ENCODE measurements at regions not wholly inside any gene's neighbourhood (a gene's known extent, or its start where the extent isn't known, plus 50 kb on each side); places are given as distances from the start of the nearest gene placed in this dataset.

DNA sequence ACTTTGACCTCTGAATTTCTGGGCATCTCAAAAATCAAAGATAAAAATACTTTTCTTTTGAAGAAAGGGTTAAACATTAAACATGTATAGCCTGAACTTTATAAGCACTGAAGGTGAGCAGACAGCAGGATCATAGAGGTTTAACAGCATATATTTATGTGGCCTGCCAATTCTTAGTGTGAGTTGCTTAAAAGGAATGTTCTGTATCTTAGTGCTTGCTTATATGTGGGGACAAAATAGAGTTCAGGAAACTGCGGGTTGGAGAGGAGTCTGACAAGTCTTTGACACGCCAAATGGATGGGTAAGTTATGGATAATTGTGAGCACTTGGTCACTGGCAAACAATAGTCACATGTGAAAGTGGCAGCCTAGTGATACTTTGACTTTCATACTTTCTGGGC lies 1419.4 kb upstream of the SPRY2 start:
- Histone ChIP-seq H3K4me3 (no peak overlapping the region), H3K4me1 (no peaks in the 10 kb centered on the region), H3K9me3 (no peaks in the 10 kb centered on the region), H3K27ac (no peak overlapping the region), H3K27me3 (no peaks in the 10 kb centered on the region), H3K36me3 (no peaks in the 10 kb centered on the region)
- DNase-seq (no peak), ATAC-seq (no peak)
- intact Hi-C loops (cut with DNase I), result no loop called here
- TF ChIP-seq, protein P1, sequence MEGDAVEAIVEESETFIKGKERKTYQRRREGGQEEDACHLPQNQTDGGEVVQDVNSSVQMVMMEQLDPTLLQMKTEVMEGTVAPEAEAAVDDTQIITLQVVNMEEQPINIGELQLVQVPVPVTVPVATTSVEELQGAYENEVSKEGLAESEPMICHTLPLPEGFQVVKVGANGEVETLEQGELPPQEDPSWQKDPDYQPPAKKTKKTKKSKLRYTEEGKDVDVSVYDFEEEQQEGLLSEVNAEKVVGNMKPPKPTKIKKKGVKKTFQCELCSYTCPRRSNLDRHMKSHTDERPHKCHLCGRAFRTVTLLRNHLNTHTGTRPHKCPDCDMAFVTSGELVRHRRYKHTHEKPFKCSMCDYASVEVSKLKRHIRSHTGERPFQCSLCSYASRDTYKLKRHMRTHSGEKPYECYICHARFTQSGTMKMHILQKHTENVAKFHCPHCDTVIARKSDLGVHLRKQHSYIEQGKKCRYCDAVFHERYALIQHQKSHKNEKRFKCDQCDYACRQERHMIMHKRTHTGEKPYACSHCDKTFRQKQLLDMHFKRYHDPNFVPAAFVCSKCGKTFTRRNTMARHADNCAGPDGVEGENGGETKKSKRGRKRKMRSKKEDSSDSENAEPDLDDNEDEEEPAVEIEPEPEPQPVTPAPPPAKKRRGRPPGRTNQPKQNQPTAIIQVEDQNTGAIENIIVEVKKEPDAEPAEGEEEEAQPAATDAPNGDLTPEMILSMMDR (IDR thresholded peaks at IDR 0.05), result no peak

DNA sequence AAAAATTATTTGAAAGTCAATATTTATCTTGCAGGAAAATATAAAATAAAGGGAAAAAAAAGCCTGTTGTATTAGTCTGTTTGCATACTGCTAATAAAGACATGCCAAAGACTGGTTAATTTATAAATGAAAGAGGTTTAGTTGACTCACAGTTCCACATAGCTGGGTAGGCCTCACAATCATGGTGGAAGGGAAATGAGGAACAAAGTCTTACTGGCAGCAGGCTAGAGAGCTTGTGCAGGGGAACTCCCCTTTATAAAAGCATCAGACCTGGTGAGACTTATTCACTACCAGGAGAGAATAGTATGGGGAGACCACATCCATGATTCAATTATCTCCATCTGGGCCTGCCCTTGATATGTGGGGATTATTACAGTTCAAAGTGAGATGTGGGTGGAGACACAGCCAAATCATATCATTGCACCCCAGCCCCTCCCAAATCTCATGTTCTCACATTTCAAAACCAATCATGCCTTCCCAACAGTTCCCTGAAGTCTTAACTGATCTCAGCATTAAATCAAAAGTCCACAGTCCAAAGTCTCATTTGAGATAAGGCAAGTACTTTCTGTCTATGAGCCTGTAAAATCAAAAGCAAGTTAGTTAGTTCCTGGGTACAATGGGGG lies 1416.5 kb upstream of the SPRY2 start:
- no peaks in the 10 kb centered on the region for H3K27me3 ChIP-seq
- no peak overlapping the region for H3K4me3 ChIP-seq
- no peak overlapping the region for H3K27ac ChIP-seq
- H3K9me3 ChIP-seq, result no peaks in the 10 kb centered on the region
- intact Hi-C loops (cut with DNase I), result no loop called here
- TF ChIP-seq, protein P1 (IDR thresholded peaks at IDR 0.05), result no peak
- no peaks in the 10 kb centered on the region for H3K4me1 ChIP-seq
- H3K36me3 ChIP-seq, result no peaks in the 10 kb centered on the region
- ATAC-seq (no peak), DNase-seq (no peak)

DNA sequence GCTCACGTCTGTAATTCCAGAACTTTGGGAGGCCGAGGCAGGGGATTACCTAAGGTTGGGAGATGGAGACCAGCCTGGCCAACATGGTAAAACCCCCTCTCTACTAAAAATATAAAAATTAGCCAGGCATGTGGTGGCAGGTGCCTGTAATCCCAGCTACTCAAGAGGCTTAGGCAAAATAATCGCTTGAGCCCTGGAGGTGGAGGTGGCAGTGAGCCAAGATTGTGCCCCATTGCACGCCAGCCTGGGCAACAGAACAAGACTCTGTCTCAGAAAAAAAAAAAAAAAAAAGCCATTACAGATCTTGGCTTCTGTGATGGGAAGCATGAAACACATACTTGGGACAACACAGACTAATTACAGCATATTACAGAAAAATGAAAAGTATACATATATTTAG lies 1404.5 kb upstream of the SPRY2 start:
- TF ChIP-seq, protein P1 (IDR thresholded peaks at IDR 0.05), result no peak
- DNase-seq (no peak), ATAC-seq (no peak)
- Histone ChIP-seq H3K27ac (no peak overlapping the region), H3K36me3 (no peaks in the 10 kb centered on the region), H3K4me1 (no peaks in the 10 kb centered on the region), H3K27me3 (no peaks in the 10 kb centered on the region), H3K9me3 (no peaks in the 10 kb centered on the region), H3K4me3 (no peak overlapping the region)
- intact Hi-C loops (cut with DNase I), result no loop called here

DNA sequence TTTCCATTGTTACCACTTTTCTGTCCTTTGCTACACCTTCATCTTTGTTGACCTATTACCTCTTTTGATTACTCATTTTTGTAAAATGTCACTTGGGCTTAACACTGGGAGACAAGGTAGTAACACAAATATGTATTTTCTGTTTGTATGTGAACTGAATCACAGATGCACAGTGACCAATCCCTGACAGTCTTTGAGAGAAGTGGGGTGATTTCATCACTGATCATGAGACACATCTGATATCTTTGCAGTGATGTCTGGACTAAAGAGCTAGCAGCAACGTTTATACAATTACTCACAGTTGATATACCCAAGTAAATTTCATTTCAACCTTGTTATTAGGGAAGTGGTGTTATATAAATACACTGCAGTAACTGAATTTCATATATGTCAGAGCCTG lies 1397.4 kb upstream of the SPRY2 start:
- ATAC-seq (no peak), DNase-seq (no peak)
- Histone ChIP-seq H3K4me3 (no peak overlapping the region), H3K4me1 (no peaks in the 10 kb centered on the region), H3K27ac (no peak overlapping the region), H3K36me3 (no peaks in the 10 kb centered on the region), H3K9me3 (no peaks in the 10 kb centered on the region), H3K27me3 (no peaks in the 10 kb centered on the region)
- intact Hi-C loops (cut with DNase I), result no loop called here
- TF ChIP-seq, protein P1 (IDR thresholded peaks at IDR 0.05), result no peak

DNA sequence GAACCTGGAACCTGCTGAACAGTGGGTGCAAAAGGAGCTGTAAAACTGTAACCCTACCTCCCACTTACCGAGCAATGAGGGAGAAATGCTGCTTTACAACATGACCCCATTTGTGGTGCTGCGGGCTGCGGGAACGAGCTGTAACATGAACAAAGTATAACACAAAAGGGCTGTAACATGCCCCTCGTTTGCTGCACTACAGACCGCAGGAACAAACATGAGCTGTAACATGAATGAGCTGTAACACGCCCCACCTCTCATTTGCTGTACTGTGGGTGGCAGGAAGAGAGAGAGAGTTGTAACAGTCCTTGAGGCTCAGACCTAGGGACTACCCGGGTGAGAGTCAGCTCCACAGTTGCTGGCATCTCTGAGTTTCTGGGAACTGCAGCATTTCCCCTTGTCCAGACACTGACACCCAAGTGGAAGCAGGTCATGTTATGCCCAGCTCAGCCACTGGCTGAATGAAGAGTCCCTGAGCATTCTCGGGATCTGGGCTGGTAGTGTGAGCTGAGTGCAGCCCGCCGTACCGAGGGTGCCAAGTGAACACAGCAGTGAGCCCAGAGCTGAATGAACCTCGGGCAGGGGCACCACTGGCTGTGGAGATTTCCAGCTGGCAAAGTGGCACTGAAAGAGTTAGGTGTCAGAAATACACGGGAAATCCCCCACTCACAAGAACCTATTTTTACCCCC lies 1385.3 kb upstream of the SPRY2 start:
- H3K36me3 ChIP-seq, result no peaks in the 10 kb centered on the region
- TF ChIP-seq, protein P1 (IDR thresholded peaks at IDR 0.05), result no peak
- no peak for DNase-seq
- intact Hi-C loops (cut with DNase I), result no loop called here
- no peak for ATAC-seq
- H3K9me3 ChIP-seq, result peaks cover 4% of the 10 kb centered on the region
- no peak overlapping the region for H3K4me3 ChIP-seq
- H3K27ac ChIP-seq, result no peak overlapping the region
- H3K4me1 ChIP-seq, result no peaks in the 10 kb centered on the region
- no peaks in the 10 kb centered on the region for H3K27me3 ChIP-seq
